ENCODE measurements at regions not wholly inside any gene's neighbourhood (a gene's known extent, or its start where the extent isn't known, plus 50 kb on each side); places are given as distances from the start of the nearest gene placed in this dataset.

DNA sequence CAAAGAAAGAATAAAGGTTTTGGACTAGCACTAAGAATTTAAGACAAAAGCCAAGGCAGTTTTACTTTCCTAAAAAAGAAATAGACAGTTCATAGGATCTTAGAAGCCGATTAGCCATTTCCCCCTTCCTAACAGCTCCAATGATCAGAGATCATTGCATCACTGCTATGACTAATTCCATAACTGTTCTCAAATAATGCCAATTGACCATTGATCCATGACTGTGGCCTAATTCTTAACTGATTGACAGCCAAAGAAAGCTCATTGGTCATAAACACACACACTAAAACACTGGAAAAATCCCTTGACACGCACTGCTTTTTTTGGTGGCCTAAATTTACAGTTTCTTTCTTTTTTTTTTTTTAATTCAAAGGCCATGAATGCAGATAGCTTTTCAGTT, 345.0 kb upstream of the ACVR2A start:
- DNase-seq: no peak

GRCh38 chr2:147495734-147496133, 349.1 kb upstream of the ACVR2A start:
- no peak for DNase-seq

GRCh38 chr2:147492471-147492870, 352.4 kb upstream of the ACVR2A start:
- no peak for DNase-seq

DNA sequence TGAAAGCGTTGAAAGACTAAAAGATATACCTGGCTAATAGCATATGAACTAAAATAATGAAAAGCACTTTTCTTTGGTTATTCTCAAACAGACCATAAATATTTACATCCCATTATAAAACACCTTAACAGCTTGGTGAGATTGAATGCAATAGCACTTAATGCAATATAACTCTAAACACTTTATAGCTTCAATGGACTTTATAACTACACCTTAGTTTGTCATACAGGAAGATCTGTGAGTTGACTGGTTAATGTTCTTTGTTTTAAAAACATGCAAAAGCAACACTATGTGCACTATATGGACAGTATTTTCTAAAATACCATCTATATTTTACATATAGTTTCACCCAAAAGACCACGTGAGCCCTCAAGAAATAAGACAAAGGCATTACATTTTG, 353.3 kb upstream of the ACVR2A start:
- DNase-seq: no peak

DNA sequence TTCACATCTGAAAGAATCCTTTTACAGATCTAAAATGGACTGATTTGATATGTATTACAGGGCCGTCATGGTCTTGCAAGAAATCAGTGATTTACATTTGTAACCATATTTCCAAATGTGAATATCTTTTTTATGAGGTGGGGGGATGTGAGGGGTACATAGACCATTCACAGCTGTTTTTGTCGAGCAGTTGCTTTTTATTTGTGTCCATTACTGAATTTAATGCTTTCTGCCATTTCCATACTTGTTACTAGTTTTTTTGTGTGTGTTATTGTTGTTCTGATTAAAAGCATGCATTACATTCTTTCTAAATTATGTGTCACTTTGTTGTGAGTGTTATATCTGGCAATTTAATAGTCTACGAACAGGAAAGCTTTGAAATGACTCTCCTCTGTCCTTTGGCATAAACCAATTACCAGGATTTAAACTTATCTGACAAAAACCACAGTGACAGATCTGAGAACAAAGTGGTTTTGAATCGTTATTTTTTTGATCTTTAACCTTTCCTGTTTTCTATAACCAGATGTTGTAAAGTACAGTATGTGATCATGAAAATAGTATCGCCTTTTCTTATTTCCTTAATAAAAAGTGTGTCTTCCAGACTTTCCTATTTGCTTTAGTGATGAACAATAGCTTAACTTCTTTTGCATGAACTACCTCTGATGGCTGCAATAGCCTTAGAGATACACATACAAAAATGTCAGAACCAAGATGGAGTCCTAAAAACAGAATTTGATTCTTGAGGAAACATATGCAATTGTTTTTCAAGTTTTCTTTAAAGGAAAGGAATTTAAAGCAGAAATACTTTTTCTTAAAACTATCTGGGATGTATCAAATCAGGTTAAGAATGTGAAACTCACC, 354.2 kb upstream of the ACVR2A start:
- DNase-seq: no peak

GRCh38 chr2:147488472-147488871, 356.4 kb upstream of the ACVR2A start:
- DNase-seq: no peak

DNA sequence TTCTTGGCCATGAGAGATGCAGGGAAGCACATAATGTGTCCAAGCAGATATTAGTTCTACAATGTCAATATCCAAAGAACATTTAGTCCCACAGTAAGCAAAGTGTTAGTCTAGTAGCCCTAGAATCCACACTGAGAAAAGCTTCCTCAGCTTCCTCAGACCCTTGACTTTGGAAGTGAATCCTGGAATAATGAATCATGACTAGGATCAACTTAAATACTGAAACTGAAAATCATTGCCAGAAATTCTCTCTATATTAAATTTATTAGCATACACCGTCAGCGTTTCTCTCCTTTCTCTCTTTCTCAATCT, 356.9 kb upstream of the ACVR2A start:
- DNase-seq: no peak

DNA sequence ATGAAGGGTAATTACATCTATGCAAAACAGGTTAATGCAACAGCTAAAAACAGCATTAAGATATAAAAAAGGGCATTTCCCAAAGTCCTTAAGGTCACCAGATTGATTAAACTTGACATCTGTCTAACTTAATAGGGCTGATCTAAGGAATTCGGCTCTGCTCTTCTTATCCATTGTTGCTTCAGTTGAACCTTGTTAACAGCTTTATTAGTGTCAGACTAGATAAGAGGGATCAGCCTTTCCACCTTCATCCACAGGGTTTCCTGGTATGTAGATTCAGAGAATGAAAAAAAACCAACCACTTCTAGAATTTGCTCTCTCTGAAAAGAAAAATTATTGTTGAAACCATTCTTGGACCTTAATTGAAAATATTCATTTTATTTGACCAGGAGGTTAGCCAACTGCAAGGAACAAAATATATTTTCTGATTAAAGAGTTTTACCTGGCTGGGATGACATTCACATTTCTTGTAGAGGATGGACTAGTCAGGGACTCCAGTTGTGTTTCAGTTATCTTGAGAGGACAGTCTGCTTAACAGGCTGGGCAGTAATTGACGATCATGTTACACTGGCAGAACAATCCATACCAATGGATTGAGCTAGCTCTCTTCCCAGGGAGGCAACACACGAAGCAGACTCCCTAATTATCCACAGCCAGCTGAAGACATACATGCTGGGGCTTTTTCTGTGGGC, 357.4 kb upstream of the ACVR2A start:
- no peak for DNase-seq

GRCh38 chr2:147485210-147485851, 359.5 kb upstream of the ACVR2A start:
- no peak for DNase-seq

DNA sequence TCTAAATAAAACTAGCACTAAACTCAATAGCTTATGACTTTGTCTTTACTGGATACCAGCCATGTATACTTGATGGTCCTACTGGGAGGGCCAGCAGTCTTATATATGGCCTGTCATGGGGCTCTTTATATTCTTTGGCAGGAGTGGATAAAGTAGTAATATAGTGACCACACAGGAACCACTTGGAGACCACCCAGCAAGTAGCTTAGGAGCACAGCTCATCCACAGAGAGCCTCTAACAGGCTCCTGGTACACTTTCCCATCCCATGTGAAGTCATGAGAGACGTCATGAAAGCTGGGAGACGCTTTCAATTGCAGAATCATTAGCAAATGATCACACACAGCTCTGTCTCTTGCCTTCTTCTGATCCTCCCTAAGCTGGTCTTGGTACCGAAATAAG, 360.9 kb upstream of the ACVR2A start:
- no peak for DNase-seq

GRCh38 chr2:147482916-147483669, 361.7 kb upstream of the ACVR2A start:
- DNase-seq: no peak

GRCh38 chr2:147482111-147482895, 362.5 kb upstream of the ACVR2A start:
- no peak for DNase-seq

GRCh38 chr2:147479358-147479757, 365.5 kb upstream of the ACVR2A start:
- no peak for DNase-seq

DNA sequence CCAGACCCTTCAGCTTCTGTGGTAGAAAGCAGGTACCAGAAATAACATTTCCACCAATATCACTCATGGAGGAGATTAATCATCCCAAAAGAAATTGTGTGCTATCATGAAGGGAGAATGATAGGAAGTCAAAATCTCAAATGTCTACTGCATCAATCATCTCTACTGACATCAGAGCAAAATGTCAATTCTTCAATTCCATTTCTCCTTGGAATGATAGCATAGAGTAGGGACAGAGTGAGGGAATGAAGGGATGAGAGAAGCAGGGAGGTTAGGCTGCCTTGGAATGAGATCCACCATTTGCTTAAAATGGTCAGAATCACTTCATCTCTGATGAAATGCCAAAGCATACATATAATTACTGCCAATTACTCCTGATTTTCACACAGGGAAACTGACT, 371.8 kb upstream of the ACVR2A start:
- DNase-seq: no peak

GRCh38 chr2:147471126-147471525, 373.7 kb upstream of the ACVR2A start:
- DNase-seq: no peak

- no peak for DNase-seq
These were observed 375.4 kb upstream of the ACVR2A start for GRCh38 chr2:147469471-147469870.

DNA sequence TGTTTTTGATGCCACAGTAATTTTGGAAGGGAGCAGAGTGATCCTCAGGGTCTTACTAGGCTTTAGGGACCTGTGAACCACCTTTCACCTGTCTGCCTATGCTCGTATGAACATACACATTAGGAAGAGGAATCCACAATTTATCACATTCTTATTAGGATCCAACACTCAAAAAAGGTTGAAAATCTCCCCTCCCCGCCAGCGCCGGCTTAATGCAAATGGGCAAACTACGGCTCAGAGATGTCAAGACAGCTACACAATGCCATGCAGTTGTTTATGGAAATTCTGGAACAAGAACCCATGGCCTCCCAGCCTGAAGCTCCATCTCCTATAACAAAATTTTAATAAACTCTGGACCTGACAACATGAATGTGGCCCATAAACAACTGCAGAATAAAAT, 375.9 kb upstream of the ACVR2A start:
- no peak for DNase-seq

DNA sequence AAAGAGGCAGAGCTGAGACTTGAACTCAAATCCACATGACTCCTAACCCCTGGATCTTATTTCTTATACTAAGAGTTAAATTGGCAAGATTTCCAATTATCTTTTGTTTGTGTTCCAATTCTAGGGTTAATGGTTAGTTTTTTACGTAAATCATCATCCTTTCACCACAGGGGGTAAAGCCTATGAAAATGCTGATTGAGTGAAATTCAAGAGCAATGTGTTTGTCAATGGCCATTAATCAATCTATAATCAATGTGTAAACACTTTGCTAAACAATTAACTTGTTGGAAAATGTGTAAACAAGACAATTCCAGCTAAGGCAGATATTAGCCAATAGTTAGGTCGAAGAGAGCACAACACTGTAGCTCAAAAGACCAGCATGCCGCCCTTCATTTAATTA, 376.5 kb upstream of the ACVR2A start:
- no peak for DNase-seq

DNA sequence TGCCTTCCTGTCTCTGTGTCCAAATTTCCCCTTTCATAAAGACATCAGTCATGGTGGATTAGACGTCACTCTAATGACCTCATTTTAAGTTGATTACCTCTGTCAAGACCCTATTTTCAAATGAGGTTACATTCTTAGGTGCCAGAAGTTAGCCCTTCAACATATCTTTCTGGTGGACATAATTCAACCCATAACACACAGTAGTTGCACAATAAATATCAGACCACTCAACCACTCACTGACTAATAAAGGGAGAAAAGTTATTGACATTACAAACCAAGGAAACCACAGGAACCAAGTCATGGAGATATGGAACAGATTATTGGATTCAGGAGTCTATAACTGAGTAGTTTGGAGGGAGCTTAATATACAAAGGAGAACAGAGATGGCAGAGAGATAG, 377.4 kb upstream of the ACVR2A start:
- DNase-seq: no peak

DNA sequence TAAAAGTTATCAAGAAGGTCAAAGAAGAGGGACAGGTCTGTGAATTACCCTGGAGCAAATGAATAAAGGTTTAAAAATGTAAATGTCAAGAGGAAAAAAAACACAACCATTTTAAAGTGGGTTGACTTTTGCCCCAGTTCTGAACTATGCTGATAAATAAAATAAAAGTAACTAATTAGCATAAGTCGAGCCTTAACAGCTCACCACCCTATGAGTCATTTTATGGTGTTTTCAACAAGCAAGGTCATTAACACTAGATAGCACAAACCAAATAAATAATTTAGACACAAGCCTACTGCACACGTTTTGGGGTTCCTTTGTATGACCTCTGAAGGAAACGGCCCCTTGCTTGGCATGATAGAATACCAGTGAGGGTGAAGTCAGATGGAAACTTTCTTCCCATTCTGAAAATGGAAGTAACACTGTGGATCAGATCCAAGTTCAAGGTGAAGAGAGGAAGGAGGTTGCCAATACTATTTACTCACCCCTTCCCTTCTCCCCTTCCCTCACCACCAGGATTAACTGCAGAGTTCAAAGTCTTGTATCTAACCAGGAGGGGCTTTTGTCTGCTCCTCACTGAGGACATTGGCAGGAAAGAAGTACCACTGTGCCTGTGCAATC, 380.0 kb upstream of the ACVR2A start:
- no peak for DNase-seq

DNA sequence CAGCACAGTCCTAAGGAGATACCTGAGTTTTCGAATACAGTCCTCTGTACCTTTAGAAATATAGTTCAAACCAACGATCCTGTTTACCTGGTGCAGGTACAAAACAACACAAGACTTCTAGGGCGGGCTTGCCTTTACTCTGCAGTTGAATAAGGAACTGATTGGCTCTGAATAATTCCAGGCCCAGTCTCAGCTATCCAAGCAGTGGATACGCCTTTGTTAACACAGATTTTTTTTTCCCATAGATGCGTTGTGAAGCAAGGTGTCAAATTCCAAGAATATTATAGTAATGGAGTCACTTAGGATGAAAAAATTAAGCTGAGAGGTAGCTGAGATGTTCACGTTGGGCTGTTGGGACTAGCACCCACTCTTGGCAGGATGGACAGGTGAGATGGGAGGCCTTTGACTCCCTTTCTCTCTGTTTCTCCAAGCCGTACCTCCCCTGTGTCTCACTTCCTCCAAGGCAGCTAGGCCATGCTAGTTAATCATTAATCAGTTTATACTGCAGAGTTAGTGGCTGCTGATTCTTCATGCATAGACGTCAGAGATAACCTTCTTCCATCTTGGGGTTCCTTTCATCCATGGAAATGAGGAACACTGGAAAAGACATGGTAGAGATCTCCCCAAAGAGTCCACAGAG, 380.8 kb upstream of the ACVR2A start:
- DNase-seq: no peak

DNA sequence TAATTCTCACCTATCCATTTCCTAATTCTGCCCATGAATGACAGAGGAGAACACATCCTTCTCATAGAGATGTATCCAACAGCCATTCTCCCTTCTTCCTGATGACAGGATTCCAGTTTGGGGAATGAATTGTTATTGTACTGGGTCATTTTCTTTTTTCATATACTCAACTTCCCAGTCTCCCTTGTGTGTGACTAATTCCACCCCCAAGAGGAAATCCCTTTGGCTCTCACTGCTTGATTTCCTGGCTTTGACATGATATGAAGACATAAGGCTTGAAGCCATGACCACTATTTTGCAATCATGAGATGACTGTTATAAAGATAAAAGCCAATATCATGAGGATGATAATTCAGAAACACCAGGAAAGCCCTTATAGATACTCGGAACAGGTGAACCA, 384.7 kb upstream of the ACVR2A start:
- DNase-seq: no peak
